Femur (tissue), 1 donor: ENCODE measurements at regions not wholly inside any gene's neighbourhood (a gene's known extent, or its start where the extent isn't known, plus 50 kb on each side); places are given as distances from the start of the nearest gene placed in this dataset.

Experiments used
- DNase-seq: peaks from one replicate; pipeline ENCODE4 v3.0.0-alpha.2; 2017

DNA sequence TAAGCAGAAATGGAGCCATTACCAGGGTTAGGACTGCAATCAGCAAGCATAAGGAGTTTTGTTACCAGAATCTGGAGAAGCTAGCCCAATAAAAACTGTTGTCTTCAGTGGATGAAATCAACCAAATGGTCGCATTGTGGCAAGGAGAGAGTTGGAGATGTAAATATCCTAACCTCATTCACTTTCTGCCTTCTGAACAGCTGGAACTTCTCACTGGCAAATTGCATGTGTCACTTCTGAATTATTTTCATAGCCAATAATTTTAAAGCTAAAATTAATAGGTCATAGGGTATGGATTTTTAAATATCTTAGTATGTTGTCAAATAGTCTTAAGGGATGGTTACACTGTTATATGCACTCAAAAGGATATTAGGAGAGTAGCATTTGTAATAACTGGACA, 121.6 kb downstream of the SUCNR1 start:
- no peak for DNase-seq

- no peak for DNase-seq
Observed at GRCh38 chr3:151998744-151999143, 125.3 kb downstream of the SUCNR1 start.

DNA sequence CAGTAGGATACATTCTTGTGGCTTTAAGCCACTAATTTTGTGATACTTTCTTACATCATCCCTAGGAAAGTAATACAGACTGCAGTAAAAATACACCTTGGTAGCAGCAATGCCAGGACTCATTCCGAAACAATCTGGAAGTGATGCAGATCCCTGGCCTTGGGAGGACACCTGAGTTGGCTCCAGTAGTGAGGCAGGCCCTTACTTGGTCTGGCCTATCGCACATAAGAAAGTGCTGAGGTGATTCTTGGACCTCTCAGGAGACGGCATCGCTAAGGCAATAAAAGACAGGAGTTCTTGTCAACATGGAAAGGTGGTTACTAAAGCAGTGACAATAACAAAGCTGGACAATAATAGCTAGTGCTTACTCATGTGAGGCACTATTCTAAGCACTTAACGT, 126.5 kb downstream of the SUCNR1 start:
- no peak for DNase-seq

DNA sequence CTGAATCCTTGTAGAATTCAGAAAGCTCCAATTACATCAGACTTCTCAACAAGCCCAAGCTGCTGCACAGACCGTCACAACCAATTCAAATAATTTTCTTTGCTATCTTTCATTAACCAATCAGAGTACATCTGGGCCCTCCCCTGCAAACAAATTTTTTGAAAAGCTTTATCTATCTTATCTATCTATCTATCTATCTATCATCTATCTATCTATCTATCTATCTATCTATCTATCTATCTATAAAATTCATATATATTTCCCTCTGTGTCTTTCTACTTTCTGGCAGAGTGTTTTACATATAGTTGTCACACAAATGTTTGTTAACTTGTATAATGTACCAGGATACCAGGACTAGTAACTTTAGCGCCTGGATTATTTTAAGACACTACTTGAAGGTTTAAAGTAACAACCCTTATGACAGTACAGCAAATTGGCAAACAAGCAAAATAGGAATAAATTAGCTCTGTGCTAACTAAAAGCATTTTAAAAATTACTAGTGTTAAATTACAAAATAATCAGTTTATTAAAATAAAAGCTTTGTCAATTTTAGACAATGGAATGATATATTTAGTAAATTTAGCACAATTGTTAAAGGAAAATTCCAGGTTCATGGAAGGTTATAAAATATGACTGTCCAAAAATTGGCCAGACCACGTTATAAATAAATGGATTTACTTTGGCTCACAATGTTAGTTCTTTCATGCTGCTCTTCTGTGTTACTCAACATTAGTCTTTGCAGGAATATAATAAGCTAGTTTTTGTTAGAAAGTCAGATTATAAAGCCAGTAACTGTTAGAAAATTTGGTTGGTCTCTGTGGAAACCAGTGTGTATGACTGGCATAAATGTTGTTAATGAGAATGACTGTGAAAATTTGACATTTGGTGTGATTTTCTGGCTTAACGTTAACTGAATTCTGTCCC, 138.6 kb downstream of the SUCNR1 start:
- no peak for DNase-seq

DNA sequence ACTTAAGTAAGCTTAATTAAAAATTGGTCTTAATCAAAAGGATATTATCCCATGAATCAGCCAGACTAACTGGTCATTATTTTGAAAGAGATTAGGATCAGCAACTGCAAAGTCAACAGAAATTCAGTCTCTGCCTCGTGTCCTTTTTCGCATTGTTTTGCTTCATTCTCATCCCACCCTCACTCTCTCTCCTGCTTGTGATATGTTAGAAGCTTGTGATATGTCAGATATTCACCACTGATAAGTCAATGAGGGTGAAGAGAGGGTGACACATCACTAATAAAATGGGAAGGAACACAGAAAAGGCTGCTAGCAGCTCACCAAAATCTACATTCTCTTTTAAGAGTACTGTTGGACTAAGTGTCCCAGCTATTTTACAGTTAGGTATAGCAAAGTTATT, 146.1 kb downstream of the SUCNR1 start:
- no peak for DNase-seq

GRCh38 chr3:152021951-152022461, 148.6 kb downstream of the SUCNR1 start:
- DNase-seq: no peak

- DNase-seq: no peak
Observed at GRCh38 chr3:152026033-152026556, 152.7 kb downstream of the SUCNR1 start.

DNA sequence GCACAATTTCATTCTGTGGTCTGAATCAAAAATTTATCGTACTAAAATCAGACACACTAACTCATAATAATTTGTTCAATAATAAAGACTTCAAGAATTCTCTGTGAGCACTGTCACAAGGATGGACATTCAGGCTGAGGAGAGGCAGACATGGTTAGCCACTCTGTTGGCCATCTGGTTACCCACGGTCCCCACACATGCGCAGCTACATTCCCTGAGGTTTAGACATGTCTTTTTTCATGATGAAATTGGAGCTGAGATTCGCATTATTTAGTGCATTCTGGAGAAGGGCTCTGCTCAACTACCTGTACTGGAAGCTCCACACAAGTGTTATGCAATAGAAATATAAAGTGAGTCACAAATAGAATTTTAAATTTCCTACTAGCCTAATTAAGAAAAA, 156.9 kb downstream of the SUCNR1 start:
- no peak for DNase-seq

DNA sequence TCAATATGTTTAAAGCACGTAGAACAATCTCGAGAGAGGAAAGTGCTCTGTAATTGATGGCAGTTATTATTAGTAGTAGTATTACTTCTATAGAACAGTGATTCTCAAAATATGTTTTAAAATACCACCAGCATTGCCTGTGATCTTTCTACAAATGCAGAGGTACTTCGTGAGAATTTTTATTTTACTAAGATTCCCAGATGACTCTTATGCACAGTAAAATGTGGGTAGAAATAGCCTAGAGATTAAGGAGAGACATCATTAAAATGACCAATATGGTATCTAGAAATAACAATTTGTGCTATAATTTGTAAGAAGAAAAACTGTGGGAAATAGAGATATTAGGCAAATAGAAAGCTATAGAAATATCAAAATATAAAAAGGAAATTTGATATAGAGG, 157.9 kb downstream of the SUCNR1 start:
- no peak for DNase-seq

DNA sequence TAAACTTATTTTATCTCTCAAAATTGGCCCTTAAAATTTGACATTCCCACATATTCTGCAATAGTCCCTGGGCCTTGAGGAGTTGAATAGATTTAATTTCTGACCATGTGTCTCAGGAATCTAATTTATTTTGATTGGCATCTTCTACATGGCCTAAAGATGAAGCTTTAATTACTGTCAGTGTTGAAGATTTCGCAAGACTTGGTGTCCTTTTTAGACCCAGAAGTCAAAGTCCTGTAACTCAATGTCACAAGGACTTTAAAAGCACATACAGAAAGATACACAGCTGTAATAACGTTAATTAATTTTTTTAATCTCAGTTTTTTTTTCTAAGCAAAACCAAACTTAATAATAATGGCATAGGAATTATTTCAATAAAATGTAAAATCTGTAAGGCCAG, 163.9 kb downstream of the SUCNR1 start:
- no peak for DNase-seq

DNA sequence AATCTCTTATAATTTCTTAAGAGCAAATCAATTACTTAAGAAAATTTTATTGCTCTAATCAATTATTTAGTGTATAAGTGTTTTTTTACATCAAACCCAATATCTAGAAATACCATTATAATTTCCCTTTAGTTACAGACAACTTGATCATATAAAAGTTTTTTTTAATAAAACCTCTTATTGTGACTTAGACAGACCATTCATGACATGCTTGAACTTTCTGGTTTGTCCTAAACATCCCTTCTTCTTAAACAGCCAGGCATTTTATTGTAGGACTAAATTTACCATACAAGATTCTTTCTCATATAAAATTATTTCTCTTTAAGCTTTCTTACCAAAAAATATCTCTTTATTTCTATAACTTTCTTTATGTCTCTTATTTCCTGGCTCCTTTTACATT, 164.5 kb downstream of the SUCNR1 start:
- no peak for DNase-seq

DNA sequence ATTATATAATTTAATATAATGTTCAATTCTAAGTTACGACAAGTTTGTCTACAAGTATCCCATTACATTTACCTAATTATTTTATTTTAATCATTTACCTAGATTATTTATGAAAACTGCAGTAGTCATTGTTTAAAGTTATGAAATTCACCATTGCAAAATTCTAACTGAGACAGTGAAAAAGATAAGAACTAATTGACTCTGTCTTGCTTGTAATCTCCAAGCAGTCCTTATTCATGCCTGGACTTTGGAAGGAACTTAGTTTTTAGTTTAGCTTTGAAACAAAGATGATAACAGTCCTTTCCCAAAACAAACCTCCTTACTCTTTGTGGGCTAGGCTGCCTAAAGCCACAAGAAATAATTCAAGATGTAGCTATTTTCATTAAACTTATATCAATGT, 165.0 kb downstream of the SUCNR1 start:
- no peak for DNase-seq

GRCh38 chr3:152039887-152040286, 166.4 kb downstream of the SUCNR1 start:
- no peak for DNase-seq

- no peak for DNase-seq
Observed at GRCh38 chr3:152040319-152040718, 166.9 kb downstream of the SUCNR1 start.

GRCh38 chr3:152043620-152044019, 170.2 kb downstream of the SUCNR1 start:
- no peak for DNase-seq

- no peak for DNase-seq
Observed at GRCh38 chr3:152046280-152046679, 172.8 kb downstream of the SUCNR1 start.

GRCh38 chr3:152047465-152047864, 174.0 kb downstream of the SUCNR1 start:
- no peak for DNase-seq

- DNase-seq: no peak
Observed at GRCh38 chr3:152048831-152049230, 175.4 kb downstream of the SUCNR1 start.

DNA sequence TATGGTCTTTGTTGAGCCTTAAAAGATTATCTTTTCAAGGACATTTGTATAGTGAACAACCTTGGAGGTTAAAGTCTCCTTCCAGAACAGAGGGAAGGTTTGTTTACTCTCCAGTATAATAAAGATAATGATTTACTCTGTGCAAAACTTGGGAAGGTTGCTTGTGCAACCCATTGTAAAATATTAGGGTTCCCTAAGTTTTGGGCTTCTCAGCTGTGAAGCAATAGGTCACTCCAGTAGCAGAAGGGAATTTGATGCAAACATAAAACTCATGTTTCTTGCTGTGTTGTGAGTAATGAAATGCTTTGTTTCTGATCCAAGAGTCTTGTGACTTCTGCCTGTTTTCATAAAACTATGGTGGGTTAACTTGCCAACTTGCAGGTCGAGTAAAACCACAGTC, 177.5 kb downstream of the SUCNR1 start:
- DNase-seq: no peak

DNA sequence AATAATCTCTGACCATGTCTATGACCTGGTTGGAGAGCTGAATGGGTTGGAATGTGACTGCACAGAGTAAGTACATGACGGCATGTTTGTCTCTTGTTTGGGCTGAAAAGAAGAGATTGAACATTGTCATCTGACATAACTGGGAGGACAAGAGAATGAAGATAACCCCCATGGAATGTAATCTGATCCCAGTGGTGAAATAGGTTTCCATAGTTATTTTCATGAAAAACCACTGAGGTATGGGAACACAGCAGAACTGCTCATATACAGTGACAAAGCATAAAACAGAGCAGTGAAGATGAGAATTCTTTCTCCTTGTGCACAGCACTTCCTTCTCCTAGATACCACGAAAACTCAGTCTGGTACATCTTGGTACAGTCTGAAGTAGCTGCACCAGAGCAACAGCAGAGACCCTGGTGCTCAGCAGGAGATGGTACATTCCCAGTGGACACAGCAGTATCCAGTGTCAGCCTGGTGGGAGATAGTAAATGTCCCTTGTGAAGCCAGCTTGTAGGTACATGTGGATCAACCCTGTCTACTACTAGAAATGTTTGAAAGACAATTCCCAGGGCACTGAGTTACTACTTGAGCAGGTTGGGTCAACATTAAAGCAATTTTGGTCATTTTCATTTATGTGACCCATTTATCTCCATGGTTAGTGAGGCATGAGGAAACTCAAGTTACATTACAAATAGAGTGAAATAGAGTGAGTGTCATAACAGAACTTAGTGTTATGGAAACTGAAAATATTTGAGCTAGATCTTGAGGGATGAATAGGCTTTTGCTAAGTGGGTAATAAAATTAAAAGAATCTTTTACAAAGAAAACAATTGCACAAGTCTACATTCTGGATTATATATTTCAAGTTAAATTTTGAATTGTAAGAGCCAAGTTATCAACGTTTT, 178.3 kb downstream of the SUCNR1 start:
- no peak for DNase-seq

- no peak for DNase-seq
Observed at GRCh38 chr3:152053866-152054265, 180.4 kb downstream of the SUCNR1 start.

DNA sequence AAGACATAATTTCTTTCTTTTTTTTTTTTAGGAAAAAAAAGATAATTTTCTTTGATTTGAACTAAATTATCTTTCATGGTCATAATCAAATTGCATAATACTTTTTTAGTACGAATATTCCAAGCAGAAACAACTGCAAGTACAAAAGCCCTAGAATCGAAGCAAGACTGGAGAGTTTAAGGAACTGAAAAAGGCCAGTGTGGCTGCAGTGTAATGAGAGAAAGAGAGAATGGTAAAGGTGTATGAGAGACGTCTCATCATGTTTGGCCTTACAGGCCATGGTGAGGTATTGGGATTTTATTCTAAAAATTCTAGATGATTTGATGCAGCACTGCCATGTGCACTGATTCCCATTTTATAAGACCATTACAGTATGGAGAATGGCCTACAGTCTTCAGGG, 180.9 kb downstream of the SUCNR1 start:
- DNase-seq: no peak

- DNase-seq: no peak
Observed at GRCh38 chr3:152056073-152056472, 182.6 kb downstream of the SUCNR1 start.
